Vagina (tissue), 2 donors: ENCODE measurements at regions not wholly inside any gene's neighbourhood (a gene's known extent, or its start where the extent isn't known, plus 50 kb on each side); places are given as distances from the start of the nearest gene placed in this dataset.

Experiments
- DNase-seq, 2 donors: peaks; one replicate each; pipeline ENCODE4 v3.0.0-alpha.2; 2017; ENCODE audit errors: extremely low spot score in 2 of 2
- H3K27ac ChIP-seq: fragments of 200-600 bp; sonication (generic); one replicate; pipeline ENCODE4 v1.5.1; 2019
- H3K27me3 ChIP-seq: fragments of 200-600 bp; sonication (generic); one replicate; pipeline ENCODE4 v1.5.1; 2019
- H3K36me3 ChIP-seq, 2 donors: fragments of 200-600 bp; sonication (generic); one replicate each; pipeline ENCODE4 v1.5.1; 2017 to 2019
- H3K4me1 ChIP-seq: fragments of 200-600 bp; sonication (generic); one replicate; pipeline ENCODE4 v1.5.1; 2019
- H3K4me3 ChIP-seq, 2 donors: fragments of 200-600 bp; sonication (generic); 1 replicate in 1 of 2; 2 replicates in 1 of 2; pipeline ENCODE4 v1.5.1; 2016 to 2019
- H3K9me3 ChIP-seq: fragments of 200-600 bp; sonication (generic); one replicate; pipeline ENCODE4 v1.5.1; 2019
- CTCF ChIP-seq, 3 experiments: fragments of 450-650 bp in 2 of 3; fragments of 200-600 bp in 1 of 3; sonication (generic) in 1 of 3; IDR thresholded peaks; one replicate each; pipeline ENCODE4 v1.5.1; 2017 to 2019; ENCODE audit warnings: antibody characterized with exemption in 3 of 3, mild to moderate bottlenecking in 2 of 3, moderate library complexity in 2 of 3
- POLR2A ChIP-seq, 2 donors: fragments of 450-650 bp; IDR thresholded peaks; one replicate each; pipeline ENCODE4 v1.6.1; 2017; ENCODE audit warnings: antibody characterized with exemption in 2 of 2, mild to moderate bottlenecking in 2 of 2, moderate library complexity in 2 of 2
- POLR2AphosphoS5 ChIP-seq, 2 donors: sonication (generic); formaldehyde crosslinking; IDR thresholded peaks; one replicate each; pipeline ENCODE4 v1.9.0; 2017; ENCODE audit warnings: antibody characterized with exemption in 2 of 2, mild to moderate bottlenecking in 2 of 2, low read depth in 1 of 2; ENCODE audit not compliant: insufficient read depth in 1 of 2
- intact Hi-C: fragments of 100-400 bp; cut with DNase I; formaldehyde crosslinking; loops from one replicate; pipeline ENCODE4 v1.15.1; 2023

- Histone ChIP-seq H3K27me3 (no peaks in the 10 kb centered on the region), H3K27ac (no peak overlapping the region), H3K4me1 (no peaks in the 10 kb centered on the region), H3K4me3 (no peak overlapping the region), H3K9me3 (no peaks in the 10 kb centered on the region), H3K36me3 (no peaks in the 10 kb centered on the region)
- intact Hi-C loops = no loop called here
- TF ChIP-seq CTCF (IDR thresholded peaks at IDR 0.05) (no peak), POLR2A (IDR thresholded peaks at IDR 0.05) (no peak), POLR2AphosphoS5 (IDR thresholded peaks at IDR 0.05; ENCODE audit: insufficient read depth in 1 of 2, low read depth in 1 of 2) (no peak)
- no peak for DNase-seq
Measured at GRCh38 chr3:5466065-5466464, 278.6 kb downstream of the EDEM1 start.

- Histone ChIP-seq H3K27ac (no peak overlapping the region), H3K9me3 (no peaks in the 10 kb centered on the region), H3K36me3 (no peaks in the 10 kb centered on the region), H3K4me3 (no peak overlapping the region), H3K4me1 (no peaks in the 10 kb centered on the region), H3K27me3 (no peaks in the 10 kb centered on the region)
- TF ChIP-seq CTCF (IDR thresholded peaks at IDR 0.05) (no peak), POLR2A (IDR thresholded peaks at IDR 0.05) (no peak), POLR2AphosphoS5 (IDR thresholded peaks at IDR 0.05; ENCODE audit: insufficient read depth in 1 of 2, low read depth in 1 of 2) (no peak)
- no peak for DNase-seq
- intact Hi-C loops = no loop called here
Measured at GRCh38 chr3:5466717-5467116, 279.2 kb downstream of the EDEM1 start.

GRCh38 chr3:5473471-5473870 lies 286.0 kb downstream of the EDEM1 start:
- Histone ChIP-seq H3K9me3 (no peaks in the 10 kb centered on the region), H3K27ac (no peak overlapping the region), H3K36me3 (no peaks in the 10 kb centered on the region), H3K27me3 (no peaks in the 10 kb centered on the region), H3K4me1 (no peaks in the 10 kb centered on the region), H3K4me3 (no peak overlapping the region)
- intact Hi-C loops = no loop called here
- DNase-seq = no peak
- TF ChIP-seq POLR2AphosphoS5 (IDR thresholded peaks at IDR 0.05; ENCODE audit: insufficient read depth in 1 of 2, low read depth in 1 of 2) (no peak), POLR2A (IDR thresholded peaks at IDR 0.05) (no peak), CTCF (IDR thresholded peaks at IDR 0.05) (no peak)

GRCh38 chr3:5476403-5476802 lies 288.9 kb downstream of the EDEM1 start:
- no peak for DNase-seq
- Histone ChIP-seq H3K9me3 (no peaks in the 10 kb centered on the region), H3K27me3 (no peaks in the 10 kb centered on the region), H3K27ac (no peak overlapping the region), H3K4me1 (no peaks in the 10 kb centered on the region), H3K36me3 (no peaks in the 10 kb centered on the region), H3K4me3 (no peak overlapping the region)
- TF ChIP-seq CTCF (IDR thresholded peaks at IDR 0.05) (no peak), POLR2A (IDR thresholded peaks at IDR 0.05) (no peak), POLR2AphosphoS5 (IDR thresholded peaks at IDR 0.05; ENCODE audit: insufficient read depth in 1 of 2, low read depth in 1 of 2) (no peak)
- intact Hi-C loops = no loop called here

GRCh38 chr3:5479229-5479799 lies 291.8 kb downstream of the EDEM1 start:
- Histone ChIP-seq H3K36me3 (no peaks in the 10 kb centered on the region), H3K27me3 (no peaks in the 10 kb centered on the region), H3K27ac (no peak overlapping the region), H3K4me3 (no peak overlapping the region), H3K9me3 (no peaks in the 10 kb centered on the region), H3K4me1 (no peaks in the 10 kb centered on the region)
- TF ChIP-seq POLR2A (IDR thresholded peaks at IDR 0.05) = no peak
- no peak for TF ChIP-seq CTCF (IDR thresholded peaks at IDR 0.05)
- TF ChIP-seq POLR2AphosphoS5 (IDR thresholded peaks at IDR 0.05; ENCODE audit: insufficient read depth in 1 of 2, low read depth in 1 of 2) = no peak
- no peak for DNase-seq
- intact Hi-C loops = no loop called here
